ENCODE measurements at regions not wholly inside any gene's neighbourhood (a gene's known extent, or its start where the extent isn't known, plus 50 kb on each side); places are given as distances from the start of the nearest gene placed in this dataset.

- no peak for TF ChIP-seq EZH2 (IDR thresholded peaks at IDR 0.05; ENCODE audit: low read depth, unreplicated experiment)
- TF ChIP-seq, protein P1, sequence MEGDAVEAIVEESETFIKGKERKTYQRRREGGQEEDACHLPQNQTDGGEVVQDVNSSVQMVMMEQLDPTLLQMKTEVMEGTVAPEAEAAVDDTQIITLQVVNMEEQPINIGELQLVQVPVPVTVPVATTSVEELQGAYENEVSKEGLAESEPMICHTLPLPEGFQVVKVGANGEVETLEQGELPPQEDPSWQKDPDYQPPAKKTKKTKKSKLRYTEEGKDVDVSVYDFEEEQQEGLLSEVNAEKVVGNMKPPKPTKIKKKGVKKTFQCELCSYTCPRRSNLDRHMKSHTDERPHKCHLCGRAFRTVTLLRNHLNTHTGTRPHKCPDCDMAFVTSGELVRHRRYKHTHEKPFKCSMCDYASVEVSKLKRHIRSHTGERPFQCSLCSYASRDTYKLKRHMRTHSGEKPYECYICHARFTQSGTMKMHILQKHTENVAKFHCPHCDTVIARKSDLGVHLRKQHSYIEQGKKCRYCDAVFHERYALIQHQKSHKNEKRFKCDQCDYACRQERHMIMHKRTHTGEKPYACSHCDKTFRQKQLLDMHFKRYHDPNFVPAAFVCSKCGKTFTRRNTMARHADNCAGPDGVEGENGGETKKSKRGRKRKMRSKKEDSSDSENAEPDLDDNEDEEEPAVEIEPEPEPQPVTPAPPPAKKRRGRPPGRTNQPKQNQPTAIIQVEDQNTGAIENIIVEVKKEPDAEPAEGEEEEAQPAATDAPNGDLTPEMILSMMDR (conservative IDR thresholded peaks at IDR 0.05; ENCODE audit: low read depth in 2 of 2), result no peak
- TF ChIP-seq, protein P2, sequence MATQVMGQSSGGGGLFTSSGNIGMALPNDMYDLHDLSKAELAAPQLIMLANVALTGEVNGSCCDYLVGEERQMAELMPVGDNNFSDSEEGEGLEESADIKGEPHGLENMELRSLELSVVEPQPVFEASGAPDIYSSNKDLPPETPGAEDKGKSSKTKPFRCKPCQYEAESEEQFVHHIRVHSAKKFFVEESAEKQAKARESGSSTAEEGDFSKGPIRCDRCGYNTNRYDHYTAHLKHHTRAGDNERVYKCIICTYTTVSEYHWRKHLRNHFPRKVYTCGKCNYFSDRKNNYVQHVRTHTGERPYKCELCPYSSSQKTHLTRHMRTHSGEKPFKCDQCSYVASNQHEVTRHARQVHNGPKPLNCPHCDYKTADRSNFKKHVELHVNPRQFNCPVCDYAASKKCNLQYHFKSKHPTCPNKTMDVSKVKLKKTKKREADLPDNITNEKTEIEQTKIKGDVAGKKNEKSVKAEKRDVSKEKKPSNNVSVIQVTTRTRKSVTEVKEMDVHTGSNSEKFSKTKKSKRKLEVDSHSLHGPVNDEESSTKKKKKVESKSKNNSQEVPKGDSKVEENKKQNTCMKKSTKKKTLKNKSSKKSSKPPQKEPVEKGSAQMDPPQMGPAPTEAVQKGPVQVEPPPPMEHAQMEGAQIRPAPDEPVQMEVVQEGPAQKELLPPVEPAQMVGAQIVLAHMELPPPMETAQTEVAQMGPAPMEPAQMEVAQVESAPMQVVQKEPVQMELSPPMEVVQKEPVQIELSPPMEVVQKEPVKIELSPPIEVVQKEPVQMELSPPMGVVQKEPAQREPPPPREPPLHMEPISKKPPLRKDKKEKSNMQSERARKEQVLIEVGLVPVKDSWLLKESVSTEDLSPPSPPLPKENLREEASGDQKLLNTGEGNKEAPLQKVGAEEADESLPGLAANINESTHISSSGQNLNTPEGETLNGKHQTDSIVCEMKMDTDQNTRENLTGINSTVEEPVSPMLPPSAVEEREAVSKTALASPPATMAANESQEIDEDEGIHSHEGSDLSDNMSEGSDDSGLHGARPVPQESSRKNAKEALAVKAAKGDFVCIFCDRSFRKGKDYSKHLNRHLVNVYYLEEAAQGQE (IDR thresholded peaks at IDR 0.05; ENCODE audit: unreplicated experiment), result no peak
- no peak for TF ChIP-seq ZNF331 (CRISPR knock-in tag; IDR thresholded peaks at IDR 0.05; ENCODE audit: low read depth)
- no peak for TF ChIP-seq POLR2AphosphoS5 (IDR thresholded peaks at IDR 0.05; ENCODE audit: low read depth)
- TF ChIP-seq CREB1 (CRISPR knock-in tag; IDR thresholded peaks at IDR 0.05; ENCODE audit: low read depth), result no peak
These were observed 54.1 kb upstream of the FYN start for GRCh38 chr6:111927321-111927720.

Data from GM23338 (cell line).